ENCODE measurements at regions not wholly inside any gene's neighbourhood (a gene's known extent, or its start where the extent isn't known, plus 50 kb on each side); places are given as distances from the start of the nearest gene placed in this dataset.

DNA sequence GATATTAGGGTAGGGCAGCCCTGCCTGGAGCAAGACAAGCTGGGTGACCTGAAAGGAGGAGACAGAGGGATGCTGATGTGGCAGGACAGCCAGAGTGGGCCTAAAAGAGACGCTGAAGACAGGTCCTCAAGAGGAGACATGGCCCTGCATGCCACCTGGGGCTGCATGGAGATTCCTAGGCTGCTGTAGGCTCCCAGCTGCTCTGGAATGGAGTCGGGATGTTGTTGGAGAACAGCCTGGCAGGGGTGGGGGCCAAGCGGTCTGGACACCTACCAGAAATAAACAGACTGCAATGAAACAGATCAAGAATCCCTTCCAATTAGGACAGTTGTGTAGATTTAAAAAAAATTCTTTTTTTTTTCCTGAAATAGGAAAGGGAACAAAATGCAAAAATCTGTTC lies 97.8 kb upstream of the NPAS2 start:
- no peak for DNase-seq (ENCODE audit: low spot score)
- no peaks in the 10 kb centered on the region for H3K27me3 ChIP-seq
- no peak overlapping the region for H3K27ac ChIP-seq
- H3K36me3 ChIP-seq (replicated peaks; ENCODE audit: insufficient read depth, low read depth), result no peaks in the 10 kb centered on the region
- H3K4me2 ChIP-seq, result no peak overlapping the region
- 86% methylated on average over 3 of the region's 3 CpGs for WGBS (ENCODE audit: low lambda C conversion rate, missing lambda C conversion rate)
- TF ChIP-seq EZH2 (IDR thresholded peaks at IDR 0.05; ENCODE audit: borderline replicate concordance) (no peak), CTCF (IDR thresholded peaks at IDR 0.05; ENCODE audit: poor library complexity) (no peak), EZH2phosphoT487 (IDR thresholded peaks at IDR 0.05; ENCODE audit: low read depth, severe bottlenecking, unreplicated experiment) (no peak)
- peaks cover 3% of the 10 kb centered on the region for H3K4me1 ChIP-seq (ENCODE audit: insufficient read depth)
- H3K4me3 ChIP-seq, result no peak overlapping the region
- H3K79me2 ChIP-seq, result no peaks in the 10 kb centered on the region
- no peaks in the 10 kb centered on the region for H4K20me1 ChIP-seq (ENCODE audit: insufficient read depth, poor library complexity, severe bottlenecking)
- H2AFZ ChIP-seq, result no peak overlapping the region
- no peaks in the 10 kb centered on the region for H3K9me2 ChIP-seq (replicated peaks; ENCODE audit: insufficient read depth)
- H3K9me3 ChIP-seq (ENCODE audit: low read depth), result no peaks in the 10 kb centered on the region

- Histone ChIP-seq H3K27ac (no peak overlapping the region), H3K4me3 (no peak overlapping the region), H2AFZ (no peak overlapping the region), H3K36me3 (replicated peaks; ENCODE audit: insufficient read depth, low read depth) (no peaks in the 10 kb centered on the region), H4K20me1 (ENCODE audit: insufficient read depth, poor library complexity, severe bottlenecking) (no peaks in the 10 kb centered on the region), H3K4me2 (no peak overlapping the region), H3K79me2 (no peaks in the 10 kb centered on the region), H3K9me2 (replicated peaks; ENCODE audit: insufficient read depth) (no peaks in the 10 kb centered on the region), H3K4me1 (ENCODE audit: insufficient read depth) (no peaks in the 10 kb centered on the region), H3K9me3 (ENCODE audit: low read depth) (no peaks in the 10 kb centered on the region), H3K27me3 (no peaks in the 10 kb centered on the region)
- WGBS (ENCODE audit: low lambda C conversion rate, missing lambda C conversion rate), result 58% methylated on average over 2 of the region's 2 CpGs
- TF ChIP-seq EZH2phosphoT487 (IDR thresholded peaks at IDR 0.05; ENCODE audit: low read depth, severe bottlenecking, unreplicated experiment) (no peak), EZH2 (IDR thresholded peaks at IDR 0.05; ENCODE audit: borderline replicate concordance) (no peak), CTCF (IDR thresholded peaks at IDR 0.05; ENCODE audit: poor library complexity) (no peak)
- no peak for DNase-seq (ENCODE audit: low spot score)
These were observed 93.1 kb upstream of the NPAS2 start for GRCh38 chr2:100726866-100727265.

DNA sequence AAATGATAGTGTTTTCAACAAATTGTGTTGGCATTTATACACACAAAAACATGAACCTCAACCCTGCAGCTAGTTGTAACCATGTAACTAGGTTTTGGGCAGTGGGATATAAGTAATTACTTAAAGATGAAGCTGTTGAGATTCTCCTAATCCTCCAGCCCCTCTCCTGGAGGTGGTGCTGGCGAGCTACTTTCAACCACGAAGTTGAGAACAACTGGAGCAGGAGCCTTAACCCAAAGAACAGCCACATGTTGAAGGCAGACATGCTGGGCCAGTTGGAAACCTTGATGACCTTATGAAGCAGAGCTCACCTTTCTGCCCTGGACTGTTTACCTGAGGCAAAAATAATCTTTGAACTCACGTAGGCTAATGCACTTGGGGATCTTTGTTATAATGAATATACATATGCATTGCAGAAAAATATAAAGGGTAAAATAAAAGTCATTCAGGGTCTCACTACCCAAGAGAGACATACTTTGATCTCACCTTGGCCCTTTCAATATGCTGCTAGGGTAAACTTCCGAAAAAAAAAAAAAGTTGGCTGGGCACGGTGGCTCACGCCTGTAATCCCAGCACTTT lies 89.6 kb upstream of the NPAS2 start:
- DNase-seq (ENCODE audit: low spot score), result peak; percentile 54
- TF ChIP-seq CTCF (IDR thresholded peaks at IDR 0.05; ENCODE audit: poor library complexity) (peak; percentile 61), EZH2 (IDR thresholded peaks at IDR 0.05; ENCODE audit: borderline replicate concordance) (no peak)
- Histone ChIP-seq H3K4me1 (ENCODE audit: insufficient read depth) (no peaks in the 10 kb centered on the region), H3K9me3 (ENCODE audit: low read depth) (no peaks in the 10 kb centered on the region), H2AFZ (no peak overlapping the region), H3K4me2 (no peak overlapping the region), H3K27me3 (no peaks in the 10 kb centered on the region), H3K79me2 (no peaks in the 10 kb centered on the region), H3K36me3 (replicated peaks; ENCODE audit: insufficient read depth, low read depth) (no peaks in the 10 kb centered on the region), H3K9me2 (replicated peaks; ENCODE audit: insufficient read depth) (no peaks in the 10 kb centered on the region), H3K4me3 (no peak overlapping the region), H4K20me1 (ENCODE audit: insufficient read depth, poor library complexity, severe bottlenecking) (no peaks in the 10 kb centered on the region), H3K27ac (no peak overlapping the region)
- 60% methylated on average over 6 of the region's 6 CpGs for WGBS (ENCODE audit: low lambda C conversion rate, missing lambda C conversion rate)

GRCh38 chr2:100731535-100731981 lies 88.4 kb upstream of the NPAS2 start:
- no peak overlapping the region for H3K4me2 ChIP-seq
- H3K9me2 ChIP-seq (replicated peaks; ENCODE audit: insufficient read depth), result no peaks in the 10 kb centered on the region
- H3K4me1 ChIP-seq (ENCODE audit: insufficient read depth), result no peaks in the 10 kb centered on the region
- no peaks in the 10 kb centered on the region for H3K9me3 ChIP-seq (ENCODE audit: low read depth)
- no peaks in the 10 kb centered on the region for H4K20me1 ChIP-seq (ENCODE audit: insufficient read depth, poor library complexity, severe bottlenecking)
- WGBS (ENCODE audit: low lambda C conversion rate, missing lambda C conversion rate), result 82% methylated on average over 3 of the region's 3 CpGs
- H3K36me3 ChIP-seq (replicated peaks; ENCODE audit: insufficient read depth, low read depth), result no peaks in the 10 kb centered on the region
- no peak overlapping the region for H2AFZ ChIP-seq
- TF ChIP-seq EZH2 (IDR thresholded peaks at IDR 0.05; ENCODE audit: borderline replicate concordance), result no peak
- TF ChIP-seq EZH2phosphoT487 (IDR thresholded peaks at IDR 0.05; ENCODE audit: low read depth, severe bottlenecking, unreplicated experiment), result no peak
- TF ChIP-seq CTCF (IDR thresholded peaks at IDR 0.05; ENCODE audit: poor library complexity), result no peak
- no peak overlapping the region for H3K27ac ChIP-seq
- no peaks in the 10 kb centered on the region for H3K79me2 ChIP-seq
- H3K27me3 ChIP-seq, result no peaks in the 10 kb centered on the region
- no peak for DNase-seq (ENCODE audit: low spot score)
- H3K4me3 ChIP-seq, result no peak overlapping the region
